ENCODE measurements at regions not wholly inside any gene's neighbourhood (a gene's known extent, or its start where the extent isn't known, plus 50 kb on each side); places are given as distances from the start of the nearest gene placed in this dataset.

GRCh38 chr16:51526621-51527020, 375.6 kb upstream of the SALL1 start:
- no peak overlapping the region for H3K4me3 Mint-ChIP-seq (ENCODE audit: low read depth, unreplicated experiment)
- CTCF ChIA-PET: interaction anchor here (0.6 kb wide), 2 partner anchors 488 to 805 kb away, joined by 3 read pairs; no protein-coding TSS in a partner anchor
- no TSS peak for BruUV-seq (replicated peaks)
- intact Hi-C loops (cut with micrococcal nuclease; ENCODE audit: unreplicated experiment): loop anchor here (5.0 kb wide), 1 partner anchor 144 kb away; no protein-coding TSS in a partner anchor
- H3K36me3 Mint-ChIP-seq (ENCODE audit: insufficient read depth, unreplicated experiment): no peaks in the 10 kb centered on the region
- peaks cover 12% of the 10 kb centered on the region for H3K4me1 Mint-ChIP-seq (ENCODE audit: low read depth, unreplicated experiment)
- DNase-seq: no peak
- H3K9me3 Mint-ChIP-seq (ENCODE audit: low read depth, unreplicated experiment): no peaks in the 10 kb centered on the region
- H3K27me3 Mint-ChIP-seq (ENCODE audit: unreplicated experiment): no peaks in the 10 kb centered on the region
- H3K27ac Mint-ChIP-seq (ENCODE audit: unreplicated experiment): no peak overlapping the region
- TF ChIP-seq, protein P1, sequence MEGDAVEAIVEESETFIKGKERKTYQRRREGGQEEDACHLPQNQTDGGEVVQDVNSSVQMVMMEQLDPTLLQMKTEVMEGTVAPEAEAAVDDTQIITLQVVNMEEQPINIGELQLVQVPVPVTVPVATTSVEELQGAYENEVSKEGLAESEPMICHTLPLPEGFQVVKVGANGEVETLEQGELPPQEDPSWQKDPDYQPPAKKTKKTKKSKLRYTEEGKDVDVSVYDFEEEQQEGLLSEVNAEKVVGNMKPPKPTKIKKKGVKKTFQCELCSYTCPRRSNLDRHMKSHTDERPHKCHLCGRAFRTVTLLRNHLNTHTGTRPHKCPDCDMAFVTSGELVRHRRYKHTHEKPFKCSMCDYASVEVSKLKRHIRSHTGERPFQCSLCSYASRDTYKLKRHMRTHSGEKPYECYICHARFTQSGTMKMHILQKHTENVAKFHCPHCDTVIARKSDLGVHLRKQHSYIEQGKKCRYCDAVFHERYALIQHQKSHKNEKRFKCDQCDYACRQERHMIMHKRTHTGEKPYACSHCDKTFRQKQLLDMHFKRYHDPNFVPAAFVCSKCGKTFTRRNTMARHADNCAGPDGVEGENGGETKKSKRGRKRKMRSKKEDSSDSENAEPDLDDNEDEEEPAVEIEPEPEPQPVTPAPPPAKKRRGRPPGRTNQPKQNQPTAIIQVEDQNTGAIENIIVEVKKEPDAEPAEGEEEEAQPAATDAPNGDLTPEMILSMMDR (IDR thresholded peaks at IDR 0.05; ENCODE audit: unreplicated experiment): no peak

- no peaks in the 10 kb centered on the region for H3K36me3 Mint-ChIP-seq (ENCODE audit: insufficient read depth, unreplicated experiment)
- H3K4me3 Mint-ChIP-seq (ENCODE audit: low read depth, unreplicated experiment): no peak overlapping the region
- no TSS peak for BruUV-seq (replicated peaks)
- CTCF ChIA-PET: interaction anchor here (0.7 kb wide), 1 partner anchor 205 kb away, joined by 3 read pairs; no protein-coding TSS in a partner anchor
- H3K4me1 Mint-ChIP-seq (ENCODE audit: low read depth, unreplicated experiment): peaks cover 12% of the 10 kb centered on the region
- no peak overlapping the region for H3K27ac Mint-ChIP-seq (ENCODE audit: unreplicated experiment)
- TF ChIP-seq, protein P1 (IDR thresholded peaks at IDR 0.05; ENCODE audit: unreplicated experiment): peak; percentile 30
- peak; percentile 46 for DNase-seq
- H3K27me3 Mint-ChIP-seq (ENCODE audit: unreplicated experiment): no peaks in the 10 kb centered on the region
- H3K9me3 Mint-ChIP-seq (ENCODE audit: low read depth, unreplicated experiment): no peaks in the 10 kb centered on the region
- intact Hi-C loops (cut with micrococcal nuclease; ENCODE audit: unreplicated experiment): loop anchor here (5.0 kb wide), 1 partner anchor 142 kb away; no protein-coding TSS in a partner anchor
Measured at GRCh38 chr16:51524555-51525373, 373.7 kb upstream of the SALL1 start.

DNA sequence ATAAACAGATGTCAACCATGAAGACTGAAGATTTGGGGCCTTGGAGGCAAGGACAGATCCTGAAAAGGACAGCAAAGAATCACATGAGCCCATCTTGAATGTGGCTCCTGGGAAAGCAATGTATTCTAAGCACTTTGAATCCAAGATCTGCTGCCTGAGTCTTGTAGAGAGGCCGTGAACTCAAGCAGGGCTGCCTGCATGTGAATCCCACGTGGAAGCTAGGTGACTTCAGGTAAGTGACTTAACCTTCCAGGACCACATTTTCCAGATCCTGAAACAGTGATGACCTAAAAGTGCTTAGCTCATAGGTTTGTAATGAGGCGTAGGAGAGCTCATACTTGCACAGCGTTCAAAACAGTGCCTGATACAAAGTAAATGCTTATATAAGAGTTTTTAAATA, 373.0 kb upstream of the SALL1 start:
- H3K27me3 Mint-ChIP-seq (ENCODE audit: unreplicated experiment): peaks cover 3% of the 10 kb centered on the region
- TF ChIP-seq, protein P1 (IDR thresholded peaks at IDR 0.05; ENCODE audit: unreplicated experiment): no peak
- H3K4me3 Mint-ChIP-seq (ENCODE audit: low read depth, unreplicated experiment): no peak overlapping the region
- CTCF ChIA-PET: interaction anchor here (0.7 kb wide), 1 partner anchor 206 kb away, joined by 3 read pairs; no protein-coding TSS in a partner anchor
- peaks cover 12% of the 10 kb centered on the region for H3K4me1 Mint-ChIP-seq (ENCODE audit: low read depth, unreplicated experiment)
- intact Hi-C loops (cut with micrococcal nuclease; ENCODE audit: unreplicated experiment): no loop called here
- BruUV-seq (replicated peaks): no TSS peak
- H3K27ac Mint-ChIP-seq (ENCODE audit: unreplicated experiment): no peak overlapping the region
- no peaks in the 10 kb centered on the region for H3K36me3 Mint-ChIP-seq (ENCODE audit: insufficient read depth, unreplicated experiment)
- H3K9me3 Mint-ChIP-seq (ENCODE audit: low read depth, unreplicated experiment): peaks cover 2% of the 10 kb centered on the region
- DNase-seq: no peak

GRCh38 chr16:51523400-51523799, 372.3 kb upstream of the SALL1 start:
- no TSS peak for BruUV-seq (replicated peaks)
- CTCF ChIA-PET: no interaction called here
- no peak for DNase-seq

More at GRCh38 chr16:51523400-51523799, 372.3 kb upstream of the SALL1 start:
- H3K27ac Mint-ChIP-seq (ENCODE audit: unreplicated experiment): no peak overlapping the region
- peaks cover 7% of the 10 kb centered on the region for H3K27me3 Mint-ChIP-seq (ENCODE audit: unreplicated experiment)
- H3K4me1 Mint-ChIP-seq (ENCODE audit: low read depth, unreplicated experiment): peaks cover 12% of the 10 kb centered on the region
- no peak overlapping the region for H3K4me3 Mint-ChIP-seq (ENCODE audit: low read depth, unreplicated experiment)
- TF ChIP-seq, protein P1 (IDR thresholded peaks at IDR 0.05; ENCODE audit: unreplicated experiment): no peak
- intact Hi-C loops (cut with micrococcal nuclease; ENCODE audit: unreplicated experiment): no loop called here
- peaks cover 2% of the 10 kb centered on the region for H3K9me3 Mint-ChIP-seq (ENCODE audit: low read depth, unreplicated experiment)
- no peaks in the 10 kb centered on the region for H3K36me3 Mint-ChIP-seq (ENCODE audit: insufficient read depth, unreplicated experiment)

Data from Calu3 (cell line).